ENCODE measurements at regions not wholly inside any gene's neighbourhood (a gene's known extent, or its start where the extent isn't known, plus 50 kb on each side); places are given as distances from the start of the nearest gene placed in this dataset.
"Not testable (repeated sequence)": the region's sequence is repeated elsewhere in the genome, so short reads cannot be mapped to it uniquely, and the experiment has no call there.

DNA sequence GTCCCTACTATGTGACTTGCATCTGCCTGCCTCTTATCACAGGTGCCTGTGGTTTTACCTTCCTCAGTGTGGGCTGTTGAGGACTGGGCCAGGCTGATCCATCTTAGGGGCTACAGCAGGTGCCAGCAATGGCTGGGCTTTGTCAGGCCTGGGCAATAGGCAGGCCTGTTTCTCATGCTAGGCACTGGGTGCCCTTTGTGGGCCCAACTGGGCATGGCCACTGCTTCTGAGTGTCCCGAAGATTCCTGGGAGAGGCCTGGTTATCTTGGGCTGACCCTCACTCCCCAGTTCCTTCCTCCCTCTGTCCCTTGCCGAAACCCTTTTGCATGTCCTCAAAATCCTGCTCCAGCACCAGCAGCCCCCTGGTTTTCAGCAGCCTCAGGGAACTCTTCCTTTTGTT is 1024.9 kb downstream of the KCNJ18 start:
- Histone ChIP-seq H3K4me2 (ENCODE audit: low read depth, low read length, poor library complexity, severe bottlenecking) (no peak overlapping the region), H3F3A (ENCODE audit: low read depth) (no peaks in the 10 kb centered on the region), H3K79me2 (ENCODE audit: insufficient read depth, low read length) (no peaks in the 10 kb centered on the region), H3K27me3 (ENCODE audit: insufficient read depth, low read length, poor library complexity, severe bottlenecking) (no peaks in the 10 kb centered on the region), H4K20me1 (ENCODE audit: insufficient read depth, low read length, poor library complexity, severe bottlenecking) (no peaks in the 10 kb centered on the region), H3K4me1 (ENCODE audit: insufficient read depth, low read length, poor library complexity, severe bottlenecking) (no peaks in the 10 kb centered on the region), H3K9me3 (ENCODE audit: insufficient read depth, low read depth, low read length) (no peaks in the 10 kb centered on the region), H3K9me2 (replicated peaks; ENCODE audit: low read depth, low read length) (no peaks in the 10 kb centered on the region), H3K4me3 (ENCODE audit: low read length, poor library complexity, severe bottlenecking) (no peak overlapping the region), H3K9ac (ENCODE audit: low read depth, low read length, poor library complexity, severe bottlenecking) (no peak overlapping the region), H3K36me3 (ENCODE audit: insufficient read depth, low read length) (no peaks in the 10 kb centered on the region), H2AFZ (ENCODE audit: low read length) (no peak overlapping the region)
- no peak for TF ChIP-seq EZH2phosphoT487 (IDR thresholded peaks at IDR 0.05; ENCODE audit: borderline replicate concordance)
- TF ChIP-seq, protein P1, sequence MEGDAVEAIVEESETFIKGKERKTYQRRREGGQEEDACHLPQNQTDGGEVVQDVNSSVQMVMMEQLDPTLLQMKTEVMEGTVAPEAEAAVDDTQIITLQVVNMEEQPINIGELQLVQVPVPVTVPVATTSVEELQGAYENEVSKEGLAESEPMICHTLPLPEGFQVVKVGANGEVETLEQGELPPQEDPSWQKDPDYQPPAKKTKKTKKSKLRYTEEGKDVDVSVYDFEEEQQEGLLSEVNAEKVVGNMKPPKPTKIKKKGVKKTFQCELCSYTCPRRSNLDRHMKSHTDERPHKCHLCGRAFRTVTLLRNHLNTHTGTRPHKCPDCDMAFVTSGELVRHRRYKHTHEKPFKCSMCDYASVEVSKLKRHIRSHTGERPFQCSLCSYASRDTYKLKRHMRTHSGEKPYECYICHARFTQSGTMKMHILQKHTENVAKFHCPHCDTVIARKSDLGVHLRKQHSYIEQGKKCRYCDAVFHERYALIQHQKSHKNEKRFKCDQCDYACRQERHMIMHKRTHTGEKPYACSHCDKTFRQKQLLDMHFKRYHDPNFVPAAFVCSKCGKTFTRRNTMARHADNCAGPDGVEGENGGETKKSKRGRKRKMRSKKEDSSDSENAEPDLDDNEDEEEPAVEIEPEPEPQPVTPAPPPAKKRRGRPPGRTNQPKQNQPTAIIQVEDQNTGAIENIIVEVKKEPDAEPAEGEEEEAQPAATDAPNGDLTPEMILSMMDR (conservative IDR thresholded peaks at IDR 0.05; ENCODE audit: low read length): no peak

DNA sequence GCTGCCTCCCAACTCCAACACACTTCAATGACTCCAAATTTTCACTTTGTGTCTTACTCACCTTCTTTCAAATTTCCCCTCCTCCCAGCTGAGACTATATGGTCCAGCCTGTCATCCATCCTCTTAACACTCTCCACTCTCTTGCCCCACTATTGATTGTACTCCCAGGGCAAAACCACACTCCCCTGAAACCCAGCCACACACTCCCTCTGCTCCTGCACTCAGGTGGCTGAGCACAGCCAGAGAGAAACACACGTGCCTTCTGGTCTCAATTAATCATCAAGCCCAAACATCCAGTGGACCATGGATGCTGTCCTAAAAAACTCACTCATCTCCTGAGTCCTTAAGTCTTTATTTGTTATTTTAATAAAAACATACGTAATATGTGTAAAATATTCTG is 1026.4 kb downstream of the KCNJ18 start:
- Histone ChIP-seq H3K79me2 (ENCODE audit: insufficient read depth, low read length) (no peaks in the 10 kb centered on the region), H2AFZ (ENCODE audit: low read length) (no peak overlapping the region), H3K9me2 (replicated peaks; ENCODE audit: low read depth, low read length) (no peaks in the 10 kb centered on the region), H3K27me3 (ENCODE audit: insufficient read depth, low read length, poor library complexity, severe bottlenecking) (no peaks in the 10 kb centered on the region), H3K4me1 (ENCODE audit: insufficient read depth, low read length, poor library complexity, severe bottlenecking) (no peaks in the 10 kb centered on the region), H3K36me3 (ENCODE audit: insufficient read depth, low read length) (no peaks in the 10 kb centered on the region), H3K4me3 (ENCODE audit: low read length, poor library complexity, severe bottlenecking) (no peak overlapping the region), H3K9me3 (ENCODE audit: insufficient read depth, low read depth, low read length) (no peaks in the 10 kb centered on the region; the same call in 1 of the 2 replicates), H3F3A (ENCODE audit: low read depth) (no peaks in the 10 kb centered on the region), H3K4me2 (ENCODE audit: low read depth, low read length, poor library complexity, severe bottlenecking) (no peak overlapping the region), H3K9ac (ENCODE audit: low read depth, low read length, poor library complexity, severe bottlenecking) (no peak overlapping the region), H4K20me1 (ENCODE audit: insufficient read depth, low read length, poor library complexity, severe bottlenecking) (no peaks in the 10 kb centered on the region)
- TF ChIP-seq, protein P1 (conservative IDR thresholded peaks at IDR 0.05; ENCODE audit: low read length): no peak
- TF ChIP-seq EZH2phosphoT487 (IDR thresholded peaks at IDR 0.05; ENCODE audit: borderline replicate concordance): no peak

DNA sequence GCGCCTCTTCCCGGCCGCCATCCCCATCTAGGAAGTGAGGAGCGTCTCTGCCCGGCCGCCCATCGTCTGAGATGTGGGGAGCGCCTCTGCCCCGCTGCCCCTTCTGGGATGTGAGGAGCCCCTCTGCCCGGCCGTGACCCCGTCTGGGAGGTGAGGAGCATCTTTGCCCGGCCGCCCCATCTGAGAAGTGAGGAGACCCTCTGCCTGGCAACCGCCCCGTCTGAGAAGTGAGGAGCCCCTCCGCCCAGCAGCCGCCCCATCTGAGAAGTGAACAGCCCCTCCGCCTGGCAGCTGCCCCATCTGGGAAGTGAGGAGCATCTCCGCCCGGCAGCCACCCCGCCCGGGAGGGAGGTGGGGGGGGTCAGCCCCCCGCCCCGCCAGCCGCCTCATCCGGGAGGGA is 1048.7 kb downstream of the KCNJ18 start:
- H3K9ac ChIP-seq (ENCODE audit: low read depth, low read length, poor library complexity, severe bottlenecking); H3K36me3 ChIP-seq (ENCODE audit: insufficient read depth, low read length); H3K27me3 ChIP-seq (ENCODE audit: insufficient read depth, low read length, poor library complexity, severe bottlenecking); H3K9me2 ChIP-seq (replicated peaks; ENCODE audit: low read depth, low read length); H4K20me1 ChIP-seq (ENCODE audit: insufficient read depth, low read length, poor library complexity, severe bottlenecking); H3F3A ChIP-seq (ENCODE audit: low read depth); H3K4me1 ChIP-seq (ENCODE audit: insufficient read depth, low read length, poor library complexity, severe bottlenecking); H3K9me3 ChIP-seq (ENCODE audit: insufficient read depth, low read depth, low read length); H3K4me3 ChIP-seq (ENCODE audit: low read length, poor library complexity, severe bottlenecking); H2AFZ ChIP-seq (ENCODE audit: low read length); H3K79me2 ChIP-seq (ENCODE audit: insufficient read depth, low read length); H3K4me2 ChIP-seq (ENCODE audit: low read depth, low read length, poor library complexity, severe bottlenecking): not testable (repeated sequence)
